Left ventricle myocardium inferior (tissue), 1 donor: ENCODE measurements at regions not wholly inside any gene's neighbourhood (a gene's known extent, or its start where the extent isn't known, plus 50 kb on each side); places are given as distances from the start of the nearest gene placed in this dataset.
A peak's percentile ranks its signal among the peaks of the same experiment; 100 is the strongest.
"Not testable (repeated sequence)": the region's sequence is repeated elsewhere in the genome, so short reads cannot be mapped to it uniquely, and the experiment has no call there.

Experiments
- DNase-seq: peaks from one replicate; pipeline ENCODE4 v3.0.0-alpha.2; 2020
- H3K27ac ChIP-seq: fragments of 200-600 bp; replicated peaks from 2 replicates; pipeline ENCODE4 v1.8.0; 2021
- H3K27me3 ChIP-seq: fragments of 200-600 bp; 2 replicates; pipeline ENCODE4 v1.8.0; 2021; ENCODE audit warnings: low read depth
- H3K36me3 ChIP-seq: fragments of 200-600 bp; 2 replicates; pipeline ENCODE4 v1.8.0; 2021
- H3K4me1 ChIP-seq: fragments of 200-600 bp; 2 replicates; pipeline ENCODE4 v1.8.0; 2021
- H3K4me3 ChIP-seq: fragments of 200-600 bp; 2 replicates; pipeline ENCODE4 v1.8.0; 2021; ENCODE audit warnings: mild to moderate bottlenecking, moderate library complexity
- H3K9me3 ChIP-seq: fragments of 200-600 bp; replicated peaks from 2 replicates; pipeline ENCODE4 v1.8.0; 2021
- CTCF ChIP-seq: fragments of 200-600 bp; IDR thresholded peaks from 2 replicates; pipeline ENCODE4 v1.8.0; 2021; ENCODE audit warnings: antibody characterized with exemption, mild to moderate bottlenecking, borderline replicate concordance
- intact Hi-C: fragments of 100-400 bp; cut with micrococcal nuclease; formaldehyde crosslinking; loops from one replicate; pipeline ENCODE4 v1.11.0; 2022
- donor health status: DM: no; HTN: yes; CAD: no; lungs with severe emphysema.

GRCh38 chr4:112083587-112084347, 61.5 kb upstream of the FAM241A start:
- Histone ChIP-seq H3K36me3 (no peaks in the 10 kb centered on the region), H3K27me3 (no peaks in the 10 kb centered on the region), H3K4me1 (peaks cover 27% of the 10 kb centered on the region), H3K27ac (peak overlapping the region; percentile 77), H3K4me3 (no peak overlapping the region), H3K9me3 (no peaks in the 10 kb centered on the region)
- intact Hi-C loops: no loop called here
- no peak for TF ChIP-seq CTCF
- DNase-seq: no peak

- intact Hi-C loops: no loop called here
- no peaks in the 10 kb centered on the region for H3K27me3 ChIP-seq
- H3K27ac ChIP-seq: peak overlapping the region; percentile 77
- peaks cover 27% of the 10 kb centered on the region for H3K4me1 ChIP-seq
- no peaks in the 10 kb centered on the region for H3K9me3 ChIP-seq
- no peak for DNase-seq
- H3K4me3 ChIP-seq: no peak overlapping the region
- no peak for TF ChIP-seq CTCF
- H3K36me3 ChIP-seq: no peaks in the 10 kb centered on the region
Measured at GRCh38 chr4:112085156-112086035, 59.9 kb upstream of the FAM241A start.

GRCh38 chr4:112086036-112086434, 59.2 kb upstream of the FAM241A start:
- TF ChIP-seq CTCF: no peak
- intact Hi-C loops: no loop called here
- DNase-seq: no peak
- no peaks in the 10 kb centered on the region for H3K27me3 ChIP-seq
- no peaks in the 10 kb centered on the region for H3K36me3 ChIP-seq
- no peak overlapping the region for H3K27ac ChIP-seq
- H3K4me1 ChIP-seq: peaks cover 27% of the 10 kb centered on the region
- H3K9me3 ChIP-seq: no peaks in the 10 kb centered on the region
- H3K4me3 ChIP-seq: no peak overlapping the region

- DNase-seq, H3K9me3 ChIP-seq, H3K36me3 ChIP-seq, H3K4me3 ChIP-seq, intact Hi-C loops, H3K27me3 ChIP-seq, H3K27ac ChIP-seq: not testable (repeated sequence)
- H3K4me1 ChIP-seq: peaks cover 27% of the 10 kb centered on the region
Measured at GRCh38 chr4:112086661-112087060, 58.6 kb upstream of the FAM241A start.

- intact Hi-C loops, DNase-seq, H3K4me3 ChIP-seq, H3K36me3 ChIP-seq, H3K27ac ChIP-seq, H3K9me3 ChIP-seq, H3K27me3 ChIP-seq, H3K4me1 ChIP-seq: not testable (repeated sequence)
Measured at GRCh38 chr4:112092330-112092729, 52.9 kb upstream of the FAM241A start.

- no peak for TF ChIP-seq CTCF
- no peak overlapping the region for H3K4me3 ChIP-seq
- no peak for DNase-seq
- intact Hi-C loops: no loop called here
- H3K27ac ChIP-seq: no peak overlapping the region
- no peaks in the 10 kb centered on the region for H3K4me1 ChIP-seq
- no peaks in the 10 kb centered on the region for H3K9me3 ChIP-seq
- H3K27me3 ChIP-seq: no peaks in the 10 kb centered on the region
- no peaks in the 10 kb centered on the region for H3K36me3 ChIP-seq
Measured at GRCh38 chr4:112093636-112094202, 51.5 kb upstream of the FAM241A start.
